IPS-NIHi7 (cell line): ENCODE measurements at regions not wholly inside any gene's neighbourhood (a gene's known extent, or its start where the extent isn't known, plus 50 kb on each side); places are given as distances from the start of the nearest gene placed in this dataset.

Experiments used
- DNase-seq: peaks from one replicate; pipeline ENCODE4 v3.0.0; 2012; ENCODE audit warnings: mixed read lengths; ENCODE audit errors: extremely low spot score

- no peak for DNase-seq
Measured at GRCh38 chr1:116322752-116323405, 50.2 kb upstream of the ATP1A1 start.
